MM.1S (cell line): ENCODE measurements at regions not wholly inside any gene's neighbourhood (a gene's known extent, or its start where the extent isn't known, plus 50 kb on each side); places are given as distances from the start of the nearest gene placed in this dataset.

Experiments
- EZH2 ChIP-seq: fragments of 300-600 bp; sonication (generic); optimal IDR thresholded peaks from 2 replicates; pipeline ENCODE3; 2017; ENCODE audit warnings: low read depth, mild to moderate bottlenecking, antibody characterized with exemption, low read length, mixed read lengths
- EZH2phosphoT487 ChIP-seq: fragments of 300-600 bp; sonication (generic); IDR thresholded peaks from 2 replicates; pipeline ENCODE4 v1.6.1; 2018; ENCODE audit warnings: antibody characterized with exemption, low read length
- TF ChIP-seq, protein P1 (sequence below): fragments of 300-600 bp; sonication (generic); IDR thresholded peaks from 2 replicates; pipeline ENCODE4 v1.5.1; 2016; ENCODE audit warnings: antibody characterized with exemption, low read length, mixed read lengths

DNA sequence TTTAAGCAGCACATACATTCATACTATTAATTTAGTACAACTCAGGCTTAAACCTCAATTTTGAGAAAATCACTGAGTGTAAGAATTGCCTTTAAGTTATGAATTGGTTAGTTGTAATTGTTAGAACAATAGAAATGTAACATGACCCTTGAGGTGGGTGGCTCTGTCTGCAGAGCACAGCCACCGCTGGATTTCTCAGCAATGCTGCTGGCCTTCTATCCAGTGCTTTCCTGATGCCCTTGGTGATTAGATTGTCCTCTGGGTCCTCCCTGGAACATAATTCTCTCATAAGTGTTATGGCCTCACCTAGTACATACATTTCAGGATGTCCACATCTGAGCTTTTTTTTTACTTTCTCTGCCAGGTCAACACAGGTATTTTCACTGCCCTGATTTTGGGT, 213.2 kb downstream of the SLC7A11 start:
- no peak for TF ChIP-seq EZH2phosphoT487
- TF ChIP-seq, protein P1, sequence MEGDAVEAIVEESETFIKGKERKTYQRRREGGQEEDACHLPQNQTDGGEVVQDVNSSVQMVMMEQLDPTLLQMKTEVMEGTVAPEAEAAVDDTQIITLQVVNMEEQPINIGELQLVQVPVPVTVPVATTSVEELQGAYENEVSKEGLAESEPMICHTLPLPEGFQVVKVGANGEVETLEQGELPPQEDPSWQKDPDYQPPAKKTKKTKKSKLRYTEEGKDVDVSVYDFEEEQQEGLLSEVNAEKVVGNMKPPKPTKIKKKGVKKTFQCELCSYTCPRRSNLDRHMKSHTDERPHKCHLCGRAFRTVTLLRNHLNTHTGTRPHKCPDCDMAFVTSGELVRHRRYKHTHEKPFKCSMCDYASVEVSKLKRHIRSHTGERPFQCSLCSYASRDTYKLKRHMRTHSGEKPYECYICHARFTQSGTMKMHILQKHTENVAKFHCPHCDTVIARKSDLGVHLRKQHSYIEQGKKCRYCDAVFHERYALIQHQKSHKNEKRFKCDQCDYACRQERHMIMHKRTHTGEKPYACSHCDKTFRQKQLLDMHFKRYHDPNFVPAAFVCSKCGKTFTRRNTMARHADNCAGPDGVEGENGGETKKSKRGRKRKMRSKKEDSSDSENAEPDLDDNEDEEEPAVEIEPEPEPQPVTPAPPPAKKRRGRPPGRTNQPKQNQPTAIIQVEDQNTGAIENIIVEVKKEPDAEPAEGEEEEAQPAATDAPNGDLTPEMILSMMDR: no peak
- TF ChIP-seq EZH2: no peak
